ENCODE measurements at regions not wholly inside any gene's neighbourhood (a gene's known extent, or its start where the extent isn't known, plus 50 kb on each side); places are given as distances from the start of the nearest gene placed in this dataset.

DNA sequence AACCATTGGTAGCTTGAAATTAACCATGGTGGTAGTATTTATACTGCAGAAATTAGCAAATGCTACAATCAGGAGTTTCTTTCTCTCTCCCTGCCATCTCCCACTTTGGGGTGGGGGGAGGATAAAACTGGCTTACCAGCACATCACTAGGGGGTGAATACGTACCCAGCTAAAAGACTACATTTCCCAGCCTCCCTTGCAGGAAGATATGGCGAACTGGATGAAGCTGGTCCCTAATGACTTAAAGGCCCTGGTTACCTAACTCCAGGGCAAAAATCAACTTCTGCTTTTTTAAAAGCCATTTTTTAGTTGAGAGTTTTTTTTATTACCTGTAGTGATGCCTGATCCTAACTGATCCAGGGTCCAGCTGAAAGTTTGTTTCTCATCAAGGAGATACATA is 70.3 kb upstream of the RAB12 start:
- TF ChIP-seq, protein P1, sequence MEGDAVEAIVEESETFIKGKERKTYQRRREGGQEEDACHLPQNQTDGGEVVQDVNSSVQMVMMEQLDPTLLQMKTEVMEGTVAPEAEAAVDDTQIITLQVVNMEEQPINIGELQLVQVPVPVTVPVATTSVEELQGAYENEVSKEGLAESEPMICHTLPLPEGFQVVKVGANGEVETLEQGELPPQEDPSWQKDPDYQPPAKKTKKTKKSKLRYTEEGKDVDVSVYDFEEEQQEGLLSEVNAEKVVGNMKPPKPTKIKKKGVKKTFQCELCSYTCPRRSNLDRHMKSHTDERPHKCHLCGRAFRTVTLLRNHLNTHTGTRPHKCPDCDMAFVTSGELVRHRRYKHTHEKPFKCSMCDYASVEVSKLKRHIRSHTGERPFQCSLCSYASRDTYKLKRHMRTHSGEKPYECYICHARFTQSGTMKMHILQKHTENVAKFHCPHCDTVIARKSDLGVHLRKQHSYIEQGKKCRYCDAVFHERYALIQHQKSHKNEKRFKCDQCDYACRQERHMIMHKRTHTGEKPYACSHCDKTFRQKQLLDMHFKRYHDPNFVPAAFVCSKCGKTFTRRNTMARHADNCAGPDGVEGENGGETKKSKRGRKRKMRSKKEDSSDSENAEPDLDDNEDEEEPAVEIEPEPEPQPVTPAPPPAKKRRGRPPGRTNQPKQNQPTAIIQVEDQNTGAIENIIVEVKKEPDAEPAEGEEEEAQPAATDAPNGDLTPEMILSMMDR (IDR thresholded peaks at IDR 0.05): no peak
- TF ChIP-seq POLR2A (IDR thresholded peaks at IDR 0.05): no peak

Data from uterus (tissue), 2 donors.